GM21619 (cell line): ENCODE measurements at regions not wholly inside any gene's neighbourhood (a gene's known extent, or its start where the extent isn't known, plus 50 kb on each side); places are given as distances from the start of the nearest gene placed in this dataset.

Source experiments
- ATAC-seq: cut with Tn5 transposase; IDR thresholded peaks from one replicate; pipeline ENCODE4 v1.9.1; 2021; ENCODE audit not compliant: unreplicated experiment

DNA sequence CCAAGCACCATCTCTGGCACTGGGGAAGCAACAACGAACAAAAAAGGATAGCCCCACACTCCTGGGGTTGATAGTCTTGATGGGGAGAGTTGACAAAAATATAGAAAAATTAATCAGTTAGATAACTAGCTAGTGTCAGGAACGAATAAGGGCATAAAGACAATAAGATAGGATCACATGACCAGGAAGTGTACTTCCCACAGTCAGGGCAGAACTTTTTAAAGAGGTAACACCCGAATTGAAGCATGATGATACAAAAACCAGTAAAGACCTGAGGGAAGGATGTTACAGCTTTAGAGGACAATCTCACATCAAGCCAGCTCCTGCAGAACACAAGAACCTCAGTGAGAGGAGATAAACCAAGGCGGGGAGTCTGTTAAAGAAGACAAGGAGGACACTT, 295.4 kb upstream of the CRIM1 start:
- no peak for ATAC-seq

DNA sequence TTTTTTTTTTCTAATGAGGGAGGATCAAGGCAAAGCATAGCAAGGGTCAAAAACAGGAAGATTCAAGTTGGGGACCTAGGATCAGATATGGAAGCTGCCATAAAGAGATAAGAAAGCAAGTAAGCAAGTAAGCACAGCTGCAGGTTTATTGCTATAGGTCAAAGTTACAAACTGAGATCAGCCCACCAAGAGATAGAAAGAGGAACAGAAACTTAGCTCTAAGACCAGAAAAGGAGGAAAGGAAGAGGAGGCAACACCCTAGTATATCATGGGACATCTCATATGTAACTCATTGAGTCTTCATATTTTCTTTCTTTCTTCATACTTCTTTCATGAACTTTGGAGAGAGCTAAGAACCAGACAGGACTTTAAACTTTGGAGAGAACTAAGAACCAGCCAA, 295.9 kb upstream of the CRIM1 start:
- ATAC-seq = peak; percentile 100

- ATAC-seq = no peak
Measured at GRCh38 chr2:36058953-36059352, 296.6 kb upstream of the CRIM1 start.

GRCh38 chr2:36058076-36058475, 297.5 kb upstream of the CRIM1 start:
- no peak for ATAC-seq

DNA sequence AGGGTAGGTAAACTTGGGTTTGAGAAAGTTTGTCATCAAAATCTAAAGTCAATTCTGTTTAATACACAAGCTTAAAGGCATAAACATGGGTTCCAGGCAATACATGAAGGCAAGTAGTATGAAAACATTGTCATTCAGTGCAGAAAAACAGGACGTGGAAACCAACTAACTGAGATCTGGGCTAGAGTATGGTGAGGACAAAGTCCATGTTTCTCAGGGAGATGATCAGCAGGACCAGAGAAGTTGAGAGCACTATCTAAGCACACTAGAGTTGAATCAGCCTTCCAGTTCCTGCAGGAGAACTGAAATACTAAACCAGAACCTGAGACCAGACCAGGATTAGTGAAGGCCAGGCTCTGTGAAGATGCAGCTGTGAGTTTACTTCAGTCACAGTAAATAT, 302.8 kb upstream of the CRIM1 start:
- ATAC-seq = no peak

DNA sequence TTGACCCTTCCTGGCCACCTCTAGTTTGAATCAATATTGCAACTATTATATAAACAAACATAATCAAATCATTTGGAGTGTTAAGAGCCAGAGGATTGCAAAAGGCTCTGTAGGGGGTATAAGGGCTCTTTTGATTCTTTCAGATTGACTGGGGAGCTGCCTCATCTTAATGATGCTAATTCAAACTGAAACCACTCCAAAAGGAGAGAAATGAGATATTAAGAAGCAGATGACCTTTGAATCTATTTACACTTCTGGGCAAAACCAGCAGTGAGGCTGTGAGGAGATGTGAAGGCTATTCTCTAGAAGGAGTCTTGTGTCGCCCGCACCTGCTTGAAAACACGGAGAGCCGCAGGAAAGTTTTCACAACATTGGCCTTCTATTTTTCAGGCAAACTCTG, 311.2 kb upstream of the CRIM1 start:
- no peak for ATAC-seq

GRCh38 chr2:36035137-36035536, 320.4 kb upstream of the CRIM1 start:
- no peak for ATAC-seq

- ATAC-seq = no peak
Measured at GRCh38 chr2:36032046-36032445, 323.5 kb upstream of the CRIM1 start.

DNA sequence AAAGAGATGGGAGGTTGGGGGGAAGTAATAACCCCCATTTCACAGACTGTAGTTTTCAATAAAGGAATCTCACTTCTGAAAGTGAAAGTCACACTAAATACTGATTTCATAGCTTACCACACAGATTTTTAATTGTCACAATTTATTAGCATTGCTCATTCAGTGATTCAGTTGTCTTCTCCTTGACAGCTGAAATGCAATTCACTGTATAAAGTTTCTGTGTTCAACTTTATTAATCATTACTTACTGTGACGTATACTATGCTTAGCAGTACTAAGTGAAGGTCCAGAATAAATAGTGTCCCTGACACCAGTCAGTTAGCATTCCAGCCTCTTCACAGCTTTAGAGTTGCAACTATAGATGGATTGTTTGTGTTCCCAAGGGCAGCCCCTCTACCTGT, 324.1 kb upstream of the CRIM1 start:
- ATAC-seq = no peak

DNA sequence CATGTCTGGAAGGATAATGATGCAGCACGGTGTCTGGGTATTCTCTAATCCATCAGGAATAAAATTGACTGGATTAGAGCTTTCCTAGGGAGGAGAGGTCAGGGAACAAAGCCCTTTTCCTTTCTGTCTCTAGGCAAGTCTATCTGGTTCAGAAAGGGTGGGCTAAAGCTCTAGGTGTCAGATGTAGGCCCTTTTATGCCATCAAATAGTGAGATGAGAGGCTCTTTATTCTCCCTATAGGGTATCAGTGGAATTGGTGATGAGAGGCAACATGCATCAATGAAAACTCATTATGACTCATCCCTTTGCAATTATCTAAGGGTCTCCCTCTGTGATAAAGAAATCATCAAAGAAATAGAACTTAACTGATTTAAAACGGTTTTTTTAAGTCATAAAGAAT, 328.0 kb upstream of the CRIM1 start:
- ATAC-seq = no peak

DNA sequence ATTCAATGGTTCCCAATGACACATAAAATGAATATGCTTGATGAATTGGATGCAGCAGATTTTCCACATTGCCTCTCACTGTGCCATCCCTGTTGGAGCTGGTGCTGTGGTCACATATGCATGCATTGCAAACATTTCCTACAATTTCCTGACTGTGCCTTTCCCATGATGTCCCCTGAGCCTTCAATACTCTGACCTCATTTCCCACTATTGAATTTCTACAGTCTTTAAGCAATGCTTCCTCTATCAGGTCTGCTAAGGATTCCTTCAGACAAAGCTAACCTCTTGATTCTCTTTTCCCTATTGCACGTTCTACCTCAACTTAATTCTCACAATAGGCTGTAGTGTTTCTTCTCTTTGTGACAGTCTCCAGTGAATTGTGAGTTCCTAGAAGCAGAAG, 342.5 kb upstream of the CRIM1 start:
- no peak for ATAC-seq

GRCh38 chr2:36006444-36006843, 349.1 kb upstream of the CRIM1 start:
- no peak for ATAC-seq

DNA sequence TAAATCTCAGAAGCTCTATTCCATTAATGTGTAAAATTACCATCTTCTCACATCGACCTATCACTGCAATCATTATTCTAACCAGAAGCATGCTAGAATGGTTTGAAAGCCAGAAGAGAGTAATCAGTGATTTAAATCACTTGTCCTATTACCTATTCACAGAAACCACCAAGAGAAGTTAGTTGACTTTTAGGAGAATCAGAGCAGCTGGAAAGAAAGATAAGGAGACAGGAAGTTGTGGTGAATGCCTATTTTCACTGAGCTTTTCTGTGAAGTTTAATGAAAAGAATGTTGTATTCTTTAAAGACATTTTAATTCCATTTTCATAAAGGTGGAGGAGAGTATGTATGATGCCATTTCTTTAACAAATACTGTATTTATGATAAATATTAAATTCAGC, 352.6 kb upstream of the CRIM1 start:
- ATAC-seq = no peak

DNA sequence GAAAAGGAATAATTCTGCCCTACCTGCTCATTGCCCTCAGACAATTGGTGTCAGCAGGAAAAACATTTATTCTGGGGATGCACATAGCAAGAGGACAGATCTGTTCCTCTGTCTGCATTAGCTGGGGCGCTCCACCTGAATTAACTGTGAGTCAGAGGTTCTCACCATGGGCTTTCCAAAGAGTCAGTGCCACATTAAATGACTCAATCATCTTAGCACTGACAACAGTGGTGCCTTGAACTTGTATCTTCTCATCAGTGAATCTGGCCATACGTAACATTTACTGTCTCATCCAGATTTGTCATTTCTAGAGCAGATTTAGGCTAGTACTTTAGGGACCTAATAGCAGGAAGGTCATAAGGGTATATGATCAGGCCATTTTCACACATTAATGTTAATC, 358.1 kb upstream of the CRIM1 start:
- ATAC-seq = no peak

GRCh38 chr2:35989503-35989902, 366.1 kb upstream of the CRIM1 start:
- no peak for ATAC-seq

DNA sequence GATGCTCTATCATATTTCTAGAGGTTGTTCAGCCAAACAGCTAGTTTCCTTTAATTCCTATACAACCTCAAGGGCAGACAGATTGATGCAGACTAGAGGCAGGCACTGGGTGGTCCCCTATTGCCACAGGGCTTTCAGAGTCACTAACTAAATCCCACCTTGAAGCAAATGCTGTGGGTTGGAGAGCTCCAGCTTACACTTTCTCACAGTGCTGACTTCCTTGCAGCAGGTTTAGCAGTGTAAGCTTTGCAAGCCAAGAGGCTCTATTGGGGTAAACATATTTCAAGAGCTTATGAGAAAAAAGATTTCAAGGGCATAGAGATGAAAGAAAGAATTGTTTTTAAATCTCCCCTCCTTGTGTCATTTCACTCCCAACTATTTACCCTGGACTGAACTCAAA, 366.5 kb upstream of the CRIM1 start:
- no peak for ATAC-seq

- ATAC-seq = no peak
Measured at GRCh38 chr2:35986871-35987270, 368.7 kb upstream of the CRIM1 start.

GRCh38 chr2:35978218-35978617, 377.4 kb upstream of the CRIM1 start:
- peak; percentile 98 for ATAC-seq

- ATAC-seq = no peak
Measured at GRCh38 chr2:35976611-35977010, 379.0 kb upstream of the CRIM1 start.

- ATAC-seq = no peak
Measured at GRCh38 chr2:35973737-35974132, 381.8 kb upstream of the CRIM1 start.

- ATAC-seq = peak; percentile 76
Measured at GRCh38 chr2:35973132-35973736, 382.3 kb upstream of the CRIM1 start.

GRCh38 chr2:35963824-35964223, 391.8 kb upstream of the CRIM1 start:
- ATAC-seq = no peak

- ATAC-seq = no peak
Measured at GRCh38 chr2:35963357-35963756, 392.2 kb upstream of the CRIM1 start.
